Activated CD4-positive, CD25-positive, alpha-beta regulatory T cell treated with anti-CD3 and anti-CD28 coated beads, Interleukin-2, amount 50 U/mL, for 16 hours (primary cell): ENCODE measurements at regions not wholly inside any gene's neighbourhood (a gene's known extent, or its start where the extent isn't known, plus 50 kb on each side); places are given as distances from the start of the nearest gene placed in this dataset.

Experiments
- DNase-seq: peaks from one replicate; pipeline ENCODE4 v3.0.0-alpha.2; 2020; ENCODE audit warnings: low read depth, low spot score

- DNase-seq, result no peak
Observed at GRCh38 chr17:77885678-77886386, 72.7 kb upstream of the TNRC6C start.

GRCh38 chr17:77886387-77886728 lies 72.1 kb upstream of the TNRC6C start:
- DNase-seq, result no peak

GRCh38 chr17:77887110-77887463 lies 71.4 kb upstream of the TNRC6C start:
- no peak for DNase-seq

GRCh38 chr17:77887464-77888241 lies 70.8 kb upstream of the TNRC6C start:
- DNase-seq, result peak; percentile 42

GRCh38 chr17:77888242-77889134 lies 70.0 kb upstream of the TNRC6C start:
- no peak for DNase-seq

GRCh38 chr17:77889135-77889505 lies 69.4 kb upstream of the TNRC6C start:
- DNase-seq, result no peak

- DNase-seq, result no peak
Observed at GRCh38 chr17:77889866-77890760, 68.4 kb upstream of the TNRC6C start.

- DNase-seq, result no peak
Observed at GRCh38 chr17:77890771-77891170, 67.7 kb upstream of the TNRC6C start.

- no peak for DNase-seq
Observed at GRCh38 chr17:77891602-77892001, 66.9 kb upstream of the TNRC6C start.

- DNase-seq, result no peak
Observed at GRCh38 chr17:77892031-77892430, 66.5 kb upstream of the TNRC6C start.

- no peak for DNase-seq
Observed at GRCh38 chr17:77892469-77893143, 65.9 kb upstream of the TNRC6C start.

- DNase-seq, result no peak
Observed at GRCh38 chr17:77893144-77894044, 65.1 kb upstream of the TNRC6C start.

GRCh38 chr17:77894126-77894956 lies 64.2 kb upstream of the TNRC6C start:
- no peak for DNase-seq

- no peak for DNase-seq
Observed at GRCh38 chr17:77897741-77898301, 60.7 kb upstream of the TNRC6C start.

- no peak for DNase-seq
Observed at GRCh38 chr17:77898521-77899434, 59.7 kb upstream of the TNRC6C start.

GRCh38 chr17:77899498-77899897 lies 59.0 kb upstream of the TNRC6C start:
- DNase-seq, result no peak

GRCh38 chr17:77901481-77901880 lies 57.0 kb upstream of the TNRC6C start:
- DNase-seq, result no peak
